Panc1 (cell line): ENCODE measurements at regions not wholly inside any gene's neighbourhood (a gene's known extent, or its start where the extent isn't known, plus 50 kb on each side); places are given as distances from the start of the nearest gene placed in this dataset.

Experiments
- ATAC-seq: fragments of 200-7000 bp; cut with Tn5 transposase; 2 replicates; pipeline ENCODE4 v1.9.1; 2020; ENCODE audit warnings: mild to moderate bottlenecking, moderate library complexity
- BruUV-seq: library from RNA; stranded (reverse); fragments of 400-500 nt; replicated peaks from 2 replicates; lab custom pipeline; 2021; lab: Mats Ljungman, UMichigan
- CTCF ChIA-PET: fragments of 300-600 bp; sonication (Branson Sonifier 250); formaldehyde crosslinking; loops from one replicate; lab custom pipeline; 2022; ENCODE audit warnings: antibody characterized with exemption; lab: Charles Lee
- POLR2A ChIA-PET: fragments of 300-600 bp; sonication (Branson Sonifier 250); formaldehyde crosslinking; loops from one replicate; lab custom pipeline; 2022; ENCODE audit warnings: antibody characterized with exemption; lab: Charles Lee
- DNase-seq: peaks from one replicate; pipeline ENCODE4 v3.0.0-alpha.2; 2010; ENCODE audit warnings: low read depth, low spot score
- H3K27ac ChIP-seq: 2 replicates; pipeline ENCODE4 v1.5.1; 2011; ENCODE audit warnings: mild to moderate bottlenecking, low read length, inconsistent platforms
- H3K27me3 ChIP-seq: fragments of 200-500 bp; sonication (Bioruptor generic); 2 replicates; pipeline ENCODE4 v1.6.0; 2014; ENCODE audit warnings: low read length, inconsistent platforms; ENCODE audit not compliant: control insufficient read depth, insufficient read depth
- H3K36me3 ChIP-seq: fragments of 200-500 bp; sonication (Bioruptor generic); 2 replicates; pipeline ENCODE4 v1.5.1; 2014; ENCODE audit warnings: inconsistent platforms, mild to moderate bottlenecking, low read length, moderate library complexity; ENCODE audit not compliant: control insufficient read depth, insufficient read depth
- H3K4me1 ChIP-seq: 2 replicates; pipeline ENCODE4 v1.5.1; 2011; ENCODE audit warnings: inconsistent platforms, mild to moderate bottlenecking, low read length, moderate library complexity; ENCODE audit not compliant: control insufficient read depth, insufficient read depth
- H3K4me3 ChIP-seq, 2 experiments: 2 replicates each; pipeline ENCODE4 v1.5.1; 2011 to 2012; ENCODE audit warnings: low read depth in 2 of 2, low read length in 2 of 2, mild to moderate bottlenecking in 2 of 2, inconsistent platforms in 1 of 2, moderate library complexity in 1 of 2
- H3K9me3 ChIP-seq: fragments of 200-500 bp; sonication (Bioruptor generic); 2 replicates; pipeline ENCODE4 v1.5.1; 2014; ENCODE audit warnings: low read depth, mild to moderate bottlenecking, inconsistent platforms, low read length, moderate library complexity; ENCODE audit not compliant: control insufficient read depth, insufficient read depth
- CTCF ChIP-seq: fragments of 450-650 bp; IDR thresholded peaks from 2 replicates; pipeline ENCODE4 v1.5.1; 2017; ENCODE audit warnings: mild to moderate bottlenecking
- POLR2AphosphoS5 ChIP-seq: IDR thresholded peaks from 2 replicates; pipeline ENCODE4 v1.6.1; 2012; ENCODE audit warnings: mild to moderate bottlenecking, low read depth, low read length, moderate library complexity
- REST ChIP-seq, 2 experiments: IDR thresholded peaks; 2 replicates each; pipeline ENCODE4 v1.6.1; 2011 to 2012; ENCODE audit warnings: low read depth in 2 of 2, control low read depth in 1 of 2, low read length in 1 of 2, mild to moderate bottlenecking in 1 of 2, moderate library complexity in 1 of 2; ENCODE audit not compliant: insufficient read depth in 1 of 2
- SIN3A ChIP-seq: IDR thresholded peaks from 2 replicates; pipeline ENCODE4 v1.6.1; 2012; ENCODE audit warnings: low read depth, mild to moderate bottlenecking, low read length, moderate library complexity, borderline replicate concordance; ENCODE audit not compliant: insufficient read depth
- TCF7L2 ChIP-seq: IDR thresholded peaks from 2 replicates; pipeline ENCODE4 v1.6.1; 2011; ENCODE audit warnings: mild to moderate bottlenecking, low read depth, low read length, inconsistent platforms
- in situ Hi-C: cut with HindIII; loops from 2 replicates; pipeline ENCODE4 v1.10.0; 2016; ENCODE audit warnings: low sequenced_read_pairs, low pct_unique_long_range_greater_than_20kb
- intact Hi-C: fragments of 100-400 bp; cut with micrococcal nuclease; formaldehyde crosslinking; loops from one replicate; pipeline ENCODE4 v1.10.0; 2022; ENCODE audit not compliant: unreplicated experiment

- H3K27ac ChIP-seq, result peak overlapping the region; percentile 81
- peaks cover 32% of the 10 kb centered on the region for H3K4me1 ChIP-seq
- intact Hi-C loops, result no loop called here
- H3K4me3 ChIP-seq, result no peak overlapping the region
- no peaks in the 10 kb centered on the region for H3K27me3 ChIP-seq
- BruUV-seq, result no TSS peak
- TF ChIP-seq SIN3A (no peak), TCF7L2 (no peak), CTCF (no peak), REST (IDR thresholded peaks at IDR 0.05; ENCODE audit: insufficient read depth in 1 of 2, low read depth in 2 of 2, low read length in 1 of 2) (no peak), POLR2AphosphoS5 (no peak)
- no peak for DNase-seq
- no peaks in the 10 kb centered on the region for H3K36me3 ChIP-seq
- H3K9me3 ChIP-seq, result no peaks in the 10 kb centered on the region
- POLR2A ChIA-PET, result interaction anchor here (0.5 kb wide), 1 partner anchor 18 kb away, joined by 6 read pairs; no protein-coding TSS in a partner anchor
- CTCF ChIA-PET, result interaction anchor here (0.6 kb wide), 1 partner anchor 9 kb away, joined by 4 read pairs; no protein-coding TSS in a partner anchor
- in situ Hi-C loops, result loop anchor here (25.0 kb wide), 1 partner anchor 161 kb away; the partner anchor contains the start of gene RIPK4
- peak; percentile 18 for ATAC-seq
Measured at GRCh38 chr21:41600961-41601572, 93.1 kb upstream of the TMPRSS2 start.

- Histone ChIP-seq H3K9me3 (no peaks in the 10 kb centered on the region), H3K36me3 (no peaks in the 10 kb centered on the region), H3K27me3 (no peaks in the 10 kb centered on the region), H3K4me3 (no peak overlapping the region), H3K4me1 (peaks cover 28% of the 10 kb centered on the region), H3K27ac (peak overlapping the region; percentile 71)
- no TSS peak for BruUV-seq
- CTCF ChIA-PET, result no interaction called here
- in situ Hi-C loops, result loop anchor here (25.0 kb wide), 1 partner anchor 162 kb away; the partner anchor contains the start of gene RIPK4
- POLR2A ChIA-PET, result no interaction called here
- DNase-seq (no peak), ATAC-seq (no peak)
- no peak for TF ChIP-seq POLR2AphosphoS5
- no peak for TF ChIP-seq SIN3A
- TF ChIP-seq REST (IDR thresholded peaks at IDR 0.05; ENCODE audit: insufficient read depth in 1 of 2, low read depth in 2 of 2, low read length in 1 of 2), result no peak
- no peak for TF ChIP-seq TCF7L2
- no peak for TF ChIP-seq CTCF
- intact Hi-C loops, result no loop called here
Measured at GRCh38 chr21:41600556-41600955, 92.6 kb upstream of the TMPRSS2 start.
